ENCODE measurements at regions not wholly inside any gene's neighbourhood (a gene's known extent, or its start where the extent isn't known, plus 50 kb on each side); places are given as distances from the start of the nearest gene placed in this dataset.
A peak's percentile ranks its signal among the peaks of the same experiment; 100 is the strongest.

- peak in 1 of 4 donors; percentile 17 for DNase-seq (ENCODE audit: low read depth in 4 of 4, low spot score in 2 of 4)
These were observed 91.0 kb upstream of the KCNA3 start for GRCh38 chr1:110765640-110766335.

- DNase-seq (ENCODE audit: low read depth in 4 of 4, low spot score in 2 of 4) = no peak
These were observed 88.4 kb upstream of the KCNA3 start for GRCh38 chr1:110763149-110763548.

DNA sequence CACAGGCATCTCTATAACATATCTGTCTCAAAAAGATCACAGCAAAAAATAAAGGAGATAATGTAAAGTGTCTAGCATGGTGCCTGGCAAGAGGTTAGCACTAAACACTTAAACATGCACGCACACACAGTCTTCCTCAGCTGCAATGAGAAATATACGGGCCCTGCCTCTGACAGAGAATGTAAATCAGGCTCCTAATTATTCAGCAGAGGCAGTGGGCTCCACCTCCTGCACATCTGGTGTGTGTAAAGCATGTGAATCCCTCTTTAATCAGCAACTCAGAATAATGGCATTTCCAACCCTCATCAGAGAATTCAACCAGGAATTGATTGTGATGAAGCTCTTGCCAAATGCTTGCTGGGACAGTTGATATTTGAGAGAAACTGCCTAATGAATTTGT lies 85.6 kb upstream of the KCNA3 start:
- DNase-seq (ENCODE audit: low read depth in 4 of 4, low spot score in 2 of 4) = no peak

DNA sequence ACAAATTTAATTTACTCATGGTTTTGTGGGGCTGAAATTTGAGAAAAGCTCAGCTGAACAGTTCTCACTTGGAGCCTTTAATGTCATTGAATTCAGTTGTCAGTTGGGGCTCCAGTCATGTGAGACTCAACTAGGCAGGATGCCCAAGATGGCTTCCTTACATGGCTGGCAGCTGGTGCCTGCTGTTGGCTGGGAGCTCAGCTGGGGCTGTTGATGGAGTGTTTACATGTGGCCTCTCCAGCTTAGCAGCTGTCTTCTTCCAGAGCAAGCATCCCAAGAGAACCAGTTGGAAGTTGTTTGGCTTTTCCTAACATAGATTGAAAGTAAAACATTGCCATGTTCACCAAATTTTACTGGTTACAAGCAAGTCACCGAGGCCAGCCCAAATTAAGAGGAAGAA lies 81.8 kb upstream of the KCNA3 start:
- no peak for DNase-seq (ENCODE audit: low read depth in 4 of 4, low spot score in 2 of 4)

- DNase-seq (ENCODE audit: low read depth in 4 of 4, low spot score in 2 of 4) = no peak
These were observed 78.4 kb upstream of the KCNA3 start for GRCh38 chr1:110752941-110753725.

GRCh38 chr1:110750562-110750961 lies 75.8 kb upstream of the KCNA3 start:
- no peak for DNase-seq (ENCODE audit: low read depth in 4 of 4, low spot score in 2 of 4)

DNA sequence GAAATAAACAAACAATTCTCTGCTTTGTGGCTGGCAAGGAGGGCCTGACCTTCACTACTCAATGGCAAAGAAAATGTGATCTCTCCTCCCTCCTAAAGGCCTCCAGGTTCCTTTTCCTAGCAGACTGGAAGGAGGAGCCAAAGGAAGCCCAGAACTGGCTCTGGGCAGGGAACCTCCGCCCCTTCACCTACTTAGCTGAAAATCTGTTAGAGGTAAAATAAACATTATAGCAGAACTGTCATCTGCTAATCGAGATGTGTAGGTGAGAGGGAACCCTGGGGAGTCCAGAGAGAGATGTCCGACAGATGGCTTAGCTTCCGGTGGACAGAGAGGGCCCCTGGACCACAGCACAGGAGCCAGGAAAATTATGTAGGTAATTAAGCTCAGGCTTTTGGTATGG lies 75.2 kb upstream of the KCNA3 start:
- no peak for DNase-seq (ENCODE audit: low read depth in 4 of 4, low spot score in 2 of 4)

- peak; percentile 23 to 60 (median 40) for DNase-seq (ENCODE audit: low read depth in 4 of 4, low spot score in 2 of 4)
These were observed 72.0 kb upstream of the KCNA3 start for GRCh38 chr1:110746644-110747259.

DNA sequence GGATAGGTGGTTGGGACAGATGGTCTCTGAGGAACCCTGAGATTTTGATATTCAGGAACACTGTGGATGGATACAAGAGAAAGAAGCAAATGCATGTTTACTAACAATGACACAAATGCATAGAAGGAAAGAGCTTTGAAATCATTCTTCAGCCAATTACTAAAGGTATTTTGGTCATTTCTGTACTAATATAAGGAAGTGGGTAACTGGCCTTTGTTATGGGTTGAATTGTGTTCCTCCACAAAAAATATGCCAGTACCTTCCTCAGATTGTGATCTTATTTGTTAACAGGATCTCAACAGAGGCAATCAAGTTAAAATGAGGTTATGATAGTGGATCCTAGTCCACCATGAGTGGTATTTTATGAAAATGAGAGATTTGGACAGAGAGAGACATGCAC lies 68.7 kb upstream of the KCNA3 start:
- no peak for DNase-seq (ENCODE audit: low read depth in 4 of 4, low spot score in 2 of 4)

GRCh38 chr1:110736900-110737605 lies 62.3 kb upstream of the KCNA3 start:
- no peak for DNase-seq (ENCODE audit: low read depth in 4 of 4, low spot score in 2 of 4)

DNA sequence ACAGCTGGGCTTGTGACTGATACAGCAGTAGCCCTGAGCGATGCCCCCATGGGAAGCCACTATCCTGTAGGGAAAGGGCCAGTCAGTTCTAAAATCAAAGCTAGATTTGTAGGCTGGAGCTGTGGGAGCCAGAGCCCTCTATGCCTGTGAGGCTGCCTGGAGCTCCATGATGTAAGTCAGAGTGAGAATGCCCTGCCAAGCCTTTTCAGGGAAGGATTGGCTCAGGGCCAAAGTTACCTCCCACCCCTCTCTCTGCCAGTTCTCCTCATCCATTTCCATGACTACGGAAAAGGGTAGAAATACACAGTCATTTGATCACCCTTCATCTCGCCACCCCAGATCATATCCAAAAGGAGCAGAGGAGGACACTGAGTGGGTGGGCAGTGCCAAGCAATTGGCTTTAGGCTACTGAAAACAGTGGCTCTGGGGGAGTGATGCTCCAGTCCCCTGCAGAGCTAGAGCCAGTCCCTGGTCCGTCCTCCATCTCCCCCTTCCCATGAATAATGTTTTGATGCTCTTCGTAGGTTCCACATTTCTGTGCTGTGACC lies 59.5 kb upstream of the KCNA3 start:
- DNase-seq (ENCODE audit: low read depth in 4 of 4, low spot score in 2 of 4) = no peak

DNA sequence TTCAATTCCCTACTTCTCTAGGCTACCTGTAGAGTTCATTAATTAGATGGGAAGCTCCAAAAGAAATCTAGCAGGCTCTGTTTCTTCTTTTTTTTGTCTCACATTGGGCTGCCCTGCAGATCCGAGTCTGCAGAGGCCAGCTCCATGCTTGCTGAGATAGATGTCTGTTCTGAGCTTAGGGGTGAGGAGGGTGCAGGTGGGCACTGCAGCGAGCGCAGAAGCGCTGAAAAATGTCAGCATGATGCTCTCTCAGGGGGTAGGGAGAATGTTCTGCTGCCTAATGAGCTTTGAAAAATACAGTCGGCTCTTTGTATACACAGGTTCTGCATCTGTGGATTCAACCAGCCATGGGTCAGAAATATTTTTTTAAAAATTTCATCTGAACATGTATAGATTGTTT lies 56.8 kb upstream of the KCNA3 start:
- no peak for DNase-seq (ENCODE audit: low read depth in 4 of 4, low spot score in 2 of 4)

GRCh38 chr1:110728388-110729001 lies 53.8 kb upstream of the KCNA3 start:
- DNase-seq (ENCODE audit: low read depth in 4 of 4, low spot score in 2 of 4) = no peak

GRCh38 chr1:110727246-110727645 lies 52.5 kb upstream of the KCNA3 start:
- no peak for DNase-seq (ENCODE audit: low read depth in 4 of 4, low spot score in 2 of 4)

GRCh38 chr1:110726755-110727154 lies 52.0 kb upstream of the KCNA3 start:
- DNase-seq (ENCODE audit: low read depth in 4 of 4, low spot score in 2 of 4) = no peak

All from left renal cortex interstitium (tissue), 4 donors.